AG09309 (cell line): ENCODE measurements at regions not wholly inside any gene's neighbourhood (a gene's known extent, or its start where the extent isn't known, plus 50 kb on each side); places are given as distances from the start of the nearest gene placed in this dataset.

Source experiments
- DNase-seq: peaks from one replicate; pipeline ENCODE4 v3.0.0-alpha.2; 2010; ENCODE audit warnings: low read depth
- H3K4me3 ChIP-seq: 2 replicates; pipeline ENCODE4 v1.5.1; 2011; ENCODE audit warnings: mild to moderate bottlenecking, low read depth, low read length, moderate library complexity; ENCODE audit not compliant: control insufficient read depth
- CTCF ChIP-seq: IDR thresholded peaks from 2 replicates; pipeline ENCODE4 v1.5.1; 2011; ENCODE audit warnings: mild to moderate bottlenecking, low read depth, low read length, inconsistent platforms; ENCODE audit not compliant: insufficient read depth, control insufficient read depth; ENCODE audit errors: missing control alignments

GRCh38 chr1:55654750-55655149, 439.6 kb upstream of the USP24 start:
- TF ChIP-seq CTCF, result no peak
- no peak for DNase-seq
- no peak overlapping the region for H3K4me3 ChIP-seq

- DNase-seq, result no peak
- no peak for TF ChIP-seq CTCF
- H3K4me3 ChIP-seq, result no peak overlapping the region
Measured at GRCh38 chr1:55654171-55654570, 439.0 kb upstream of the USP24 start.

- no peak for DNase-seq
- TF ChIP-seq CTCF, result no peak
- no peak overlapping the region for H3K4me3 ChIP-seq
Measured at GRCh38 chr1:55650444-55650843, 435.3 kb upstream of the USP24 start.

- TF ChIP-seq CTCF, result no peak
- DNase-seq, result no peak
- no peak overlapping the region for H3K4me3 ChIP-seq
Measured at GRCh38 chr1:55646181-55646580, 431.0 kb upstream of the USP24 start.

- no peak overlapping the region for H3K4me3 ChIP-seq
- no peak for DNase-seq
- no peak for TF ChIP-seq CTCF
Measured at GRCh38 chr1:55645270-55645669, 430.1 kb upstream of the USP24 start.

GRCh38 chr1:55641947-55642346, 426.8 kb upstream of the USP24 start:
- TF ChIP-seq CTCF, result no peak
- DNase-seq, result no peak
- no peak overlapping the region for H3K4me3 ChIP-seq
